ENCODE measurements at regions not wholly inside any gene's neighbourhood (a gene's known extent, or its start where the extent isn't known, plus 50 kb on each side); places are given as distances from the start of the nearest gene placed in this dataset.
"Not testable (repeated sequence)": the region's sequence is repeated elsewhere in the genome, so short reads cannot be mapped to it uniquely, and the experiment has no call there.

DNA sequence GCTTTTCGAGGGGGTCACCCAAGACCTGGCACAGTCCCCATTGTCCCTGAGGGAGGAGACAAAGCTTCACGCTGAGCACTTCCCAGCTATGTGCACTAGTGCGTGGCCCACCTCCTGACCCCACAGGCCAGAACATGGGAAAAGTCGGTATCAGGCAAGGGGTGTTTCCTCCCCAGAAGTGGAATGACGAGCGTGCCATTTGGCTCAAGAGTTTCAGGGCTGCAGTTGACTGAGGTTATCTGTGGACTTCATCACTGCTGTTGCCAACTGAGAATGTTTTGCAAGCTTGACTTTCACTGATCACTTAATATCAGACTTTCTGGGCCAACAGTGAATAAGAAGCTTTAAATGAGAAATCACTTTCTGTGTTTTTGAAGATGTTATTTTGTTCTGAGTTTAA is 137.0 kb upstream of the AFDN start:
- DNase-seq (ENCODE audit: low read depth, low spot score): no peak

DNA sequence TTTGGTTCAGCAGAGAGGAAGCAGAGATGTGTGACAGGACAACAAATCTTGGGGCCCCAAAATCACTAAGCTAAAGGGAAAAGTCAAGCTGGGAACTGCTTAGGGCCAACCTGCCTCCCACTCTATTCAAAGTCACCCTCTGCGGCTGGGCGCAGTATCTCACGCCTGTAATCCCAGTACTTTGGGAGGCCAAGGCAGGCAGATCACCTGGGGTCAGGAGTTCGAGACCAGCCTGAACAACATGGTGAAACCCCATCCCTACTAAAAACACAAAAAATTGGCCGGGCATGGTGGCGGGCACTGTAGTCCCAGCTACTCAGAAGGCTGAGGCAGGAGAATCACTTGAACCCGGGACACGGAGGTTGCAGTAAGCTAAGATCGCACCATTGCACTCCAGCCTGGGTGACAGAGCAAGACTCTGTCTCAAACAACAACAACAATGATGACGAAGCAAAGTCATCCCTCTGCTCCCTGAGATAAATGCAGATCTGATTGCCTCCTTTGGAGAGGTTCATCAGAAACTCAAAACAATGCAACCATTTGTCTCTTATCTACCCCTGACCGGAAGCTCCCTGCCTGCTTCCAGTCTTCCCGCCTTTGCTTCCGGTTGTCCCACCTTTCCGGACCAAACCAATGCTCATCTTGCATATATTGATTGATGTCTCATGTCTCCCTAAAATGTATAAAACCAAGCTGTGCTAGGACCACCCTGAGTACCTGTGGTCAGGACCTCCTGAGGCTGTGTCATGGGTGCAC is 136.4 kb upstream of the AFDN start:
- DNase-seq (ENCODE audit: low read depth, low spot score): not testable (repeated sequence)

DNA sequence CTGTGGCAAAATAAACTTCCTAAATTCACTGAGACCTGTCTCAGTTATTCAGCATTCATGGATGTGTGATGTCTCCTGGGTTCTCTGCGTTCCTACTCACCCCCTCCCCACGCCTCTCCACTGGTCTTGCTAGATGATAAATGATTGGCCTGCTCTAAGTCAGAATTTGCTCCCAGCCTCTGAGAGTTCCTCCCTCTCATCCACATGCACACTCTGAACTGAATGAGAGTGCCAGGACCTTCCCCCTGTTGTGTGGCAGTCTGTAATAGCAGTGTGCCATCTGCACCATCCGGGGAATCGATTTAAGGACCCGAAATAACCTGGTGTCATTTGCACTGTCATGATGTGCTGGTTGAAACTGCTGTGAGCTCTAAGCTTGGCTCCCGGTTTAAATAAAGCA is 135.8 kb upstream of the AFDN start:
- DNase-seq (ENCODE audit: low read depth, low spot score): no peak

GRCh38 chr6:167691533-167692312 is 135.0 kb upstream of the AFDN start:
- DNase-seq (ENCODE audit: low read depth, low spot score): no peak

GRCh38 chr6:167693478-167693877 is 133.2 kb upstream of the AFDN start:
- DNase-seq (ENCODE audit: low read depth, low spot score): not testable (repeated sequence)

GRCh38 chr6:167695831-167696230 is 130.9 kb upstream of the AFDN start:
- no peak for DNase-seq (ENCODE audit: low read depth, low spot score)

GRCh38 chr6:167696296-167696695 is 130.4 kb upstream of the AFDN start:
- DNase-seq (ENCODE audit: low read depth, low spot score): no peak

GRCh38 chr6:167697316-167697715 is 129.4 kb upstream of the AFDN start:
- no peak for DNase-seq (ENCODE audit: low read depth, low spot score)

DNA sequence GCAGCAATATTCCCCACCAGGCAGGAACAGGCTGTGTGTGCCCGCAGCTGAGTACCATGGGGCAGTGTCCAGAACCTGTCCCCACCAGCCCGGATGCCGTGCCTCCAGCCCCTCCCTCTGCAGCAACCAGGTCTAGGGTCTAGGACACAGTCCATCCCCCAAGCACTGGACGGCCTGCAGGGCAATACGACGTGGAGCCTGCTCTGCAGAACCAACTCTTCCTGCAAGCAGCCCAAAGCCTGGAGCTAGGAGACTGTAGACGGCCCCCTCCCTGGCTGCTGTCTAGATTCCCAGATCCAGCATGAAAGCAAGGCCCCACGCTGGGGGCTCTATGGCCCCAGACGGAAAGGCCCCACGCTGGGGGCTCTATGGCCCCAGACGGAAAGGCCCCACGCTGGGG is 128.2 kb upstream of the AFDN start:
- DNase-seq (ENCODE audit: low read depth, low spot score): no peak

GRCh38 chr6:167699141-167699931 is 127.4 kb upstream of the AFDN start:
- peak; percentile 66 for DNase-seq (ENCODE audit: low read depth, low spot score)

DNA sequence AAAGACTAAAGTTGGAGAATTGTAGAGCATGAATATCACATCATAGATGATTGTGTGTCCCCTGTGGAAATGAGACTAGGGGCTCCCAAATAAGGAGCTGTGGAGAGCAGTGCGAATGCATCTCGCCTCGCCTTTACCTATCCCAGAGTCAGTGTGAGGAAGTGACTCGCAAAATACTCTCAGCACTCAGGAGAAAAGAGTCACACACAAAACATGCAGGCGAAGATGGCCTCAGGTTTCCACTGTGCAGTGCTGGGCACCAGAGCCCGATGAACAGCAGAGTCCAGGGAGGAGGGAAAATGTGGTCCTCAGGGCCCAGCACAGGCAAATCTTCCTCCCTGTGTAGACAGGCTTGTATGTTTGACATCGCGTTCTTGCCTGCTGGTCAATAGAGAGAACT is 126.5 kb upstream of the AFDN start:
- DNase-seq (ENCODE audit: low read depth, low spot score): no peak

- DNase-seq (ENCODE audit: low read depth, low spot score): no peak
Measured at GRCh38 chr6:167701010-167701409, 125.7 kb upstream of the AFDN start.

DNA sequence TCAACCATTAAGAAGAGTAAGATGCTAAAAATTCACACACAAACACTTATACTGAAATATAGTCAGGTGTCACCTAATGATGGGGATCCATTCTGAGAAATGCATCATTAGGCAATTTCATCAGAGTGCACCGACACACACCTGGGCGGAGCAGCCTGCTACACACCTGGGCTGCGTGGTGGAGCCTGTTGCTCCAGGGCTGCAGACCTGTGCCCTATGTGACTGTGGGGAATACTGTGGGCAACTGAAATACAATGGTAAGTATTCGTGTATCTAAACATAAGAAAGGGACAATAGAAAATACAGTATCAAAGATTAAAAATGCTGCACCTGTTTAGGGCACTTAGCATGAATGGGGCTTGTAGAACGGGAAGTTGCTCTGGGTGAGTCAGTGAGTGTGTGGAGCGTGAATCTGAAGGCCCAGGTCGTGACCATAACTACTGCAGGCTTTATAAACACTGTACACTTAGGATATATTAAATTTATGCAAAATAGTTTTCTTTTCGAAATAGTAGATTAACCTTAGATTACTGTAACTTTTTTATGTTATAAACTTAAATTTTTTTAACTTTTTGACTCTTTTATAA is 124.4 kb upstream of the AFDN start:
- no peak for DNase-seq (ENCODE audit: low read depth, low spot score)

- DNase-seq (ENCODE audit: low read depth, low spot score): no peak
Measured at GRCh38 chr6:167703347-167703746, 123.4 kb upstream of the AFDN start.

- no peak for DNase-seq (ENCODE audit: low read depth, low spot score)
Measured at GRCh38 chr6:167703781-167704180, 122.9 kb upstream of the AFDN start.

DNA sequence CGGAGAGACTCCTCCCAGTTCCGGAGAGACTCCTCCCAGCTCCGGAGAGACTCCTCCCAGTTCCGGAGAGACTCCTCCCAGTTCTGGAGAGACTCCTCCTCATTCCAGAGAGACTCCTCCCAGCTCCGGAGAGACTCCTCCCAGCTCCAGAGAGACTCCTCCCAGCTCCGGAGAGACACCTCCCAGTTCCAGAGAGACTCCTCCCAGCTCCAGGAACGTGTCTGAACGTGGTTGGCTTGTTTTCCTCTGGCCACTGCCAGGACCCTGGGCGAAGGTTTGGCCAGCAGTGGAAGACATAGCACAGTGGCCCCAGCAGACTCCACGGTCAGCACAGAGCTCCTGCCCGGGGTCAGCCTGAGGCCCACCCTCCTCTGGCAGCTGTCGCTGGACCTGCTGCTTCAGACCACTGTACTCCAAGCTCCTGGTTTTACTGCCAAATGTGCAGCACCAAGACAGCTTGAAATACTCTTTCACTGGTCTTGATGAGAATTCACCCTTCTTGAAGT is 122.3 kb upstream of the AFDN start:
- DNase-seq (ENCODE audit: low read depth, low spot score): no peak

DNA sequence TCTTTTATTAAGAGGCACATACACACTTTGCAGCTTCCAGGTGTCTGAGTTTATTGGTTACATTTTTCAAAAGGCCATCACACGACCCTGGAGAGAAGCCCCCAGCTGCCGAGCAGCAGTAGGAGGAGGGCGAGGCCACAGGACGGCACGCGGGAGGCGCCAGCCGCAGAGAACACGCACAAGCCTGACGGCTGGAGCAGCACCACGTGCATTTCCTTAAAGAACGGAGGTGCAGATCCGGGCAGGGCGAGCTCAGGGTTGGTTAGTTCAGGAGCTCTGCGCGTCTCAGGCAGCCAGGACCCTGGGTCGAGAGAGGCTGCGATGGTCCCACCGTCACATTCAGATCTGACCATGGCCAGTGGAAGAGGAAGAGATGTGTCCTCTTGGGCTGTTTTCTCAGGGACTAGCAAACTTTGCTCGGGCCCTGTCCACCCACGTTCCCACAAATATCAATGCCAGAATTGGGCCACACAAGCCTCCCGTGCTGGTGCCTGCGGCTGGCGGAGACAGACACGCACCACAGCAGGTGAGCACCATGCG is 121.4 kb upstream of the AFDN start:
- no peak for DNase-seq (ENCODE audit: low read depth, low spot score)

- DNase-seq (ENCODE audit: low read depth, low spot score): no peak
Measured at GRCh38 chr6:167706313-167707109, 120.2 kb upstream of the AFDN start.

DNA sequence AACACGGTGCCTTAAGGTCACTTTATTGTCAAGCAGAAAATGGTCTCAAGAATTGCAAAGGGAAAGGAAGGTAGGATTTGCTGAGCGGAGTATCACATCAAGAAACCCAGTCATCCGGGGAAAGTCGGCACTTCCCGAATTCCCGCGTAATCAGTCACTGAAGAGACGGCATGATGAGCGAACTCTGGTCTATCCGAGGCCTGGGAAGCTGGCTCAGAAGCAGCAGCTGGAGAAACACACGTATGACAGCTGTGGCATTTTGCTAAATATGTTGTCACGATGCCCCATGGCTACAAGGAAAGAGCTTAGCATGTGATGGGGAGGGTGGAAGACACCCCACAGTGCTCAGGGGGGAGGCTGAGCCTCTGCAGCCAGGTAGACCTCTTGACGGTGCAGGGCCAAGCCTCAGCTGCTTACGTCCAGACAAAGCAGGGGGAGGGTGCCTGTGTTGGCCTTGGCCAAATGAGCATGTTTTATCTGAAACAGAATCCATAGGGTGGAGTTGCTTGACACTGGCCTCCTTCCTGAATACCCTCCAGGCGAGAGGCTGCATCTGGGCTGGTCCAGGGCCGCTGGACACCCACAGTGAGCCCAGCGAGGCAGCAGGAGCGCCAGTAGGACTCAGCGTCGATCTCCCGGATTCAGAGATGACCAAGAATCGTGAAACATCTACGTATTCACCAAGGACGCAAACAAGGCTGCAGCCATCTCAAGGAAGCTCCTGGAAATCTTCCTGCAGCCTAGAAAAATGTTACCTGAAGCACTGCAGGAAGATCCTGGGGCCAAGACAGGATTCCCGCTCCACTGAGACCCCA is 118.8 kb upstream of the AFDN start:
- no peak for DNase-seq (ENCODE audit: low read depth, low spot score)
